ENCODE measurements at regions not wholly inside any gene's neighbourhood (a gene's known extent, or its start where the extent isn't known, plus 50 kb on each side); places are given as distances from the start of the nearest gene placed in this dataset.
"Not testable (repeated sequence)": the region's sequence is repeated elsewhere in the genome, so short reads cannot be mapped to it uniquely, and the experiment has no call there.

- not testable (repeated sequence) for TF ChIP-seq USF1 (IDR thresholded peaks at IDR 0.05; ENCODE audit: borderline replicate concordance, extremely low read length, insufficient read depth, low read depth, low read length); POLR2A (IDR thresholded peaks at IDR 0.05; ENCODE audit: low read depth, low read length); KLF5 (IDR thresholded peaks at IDR 0.05; ENCODE audit: partially characterized antibody); YY1 (IDR thresholded peaks at IDR 0.05; ENCODE audit: low read depth, low read length); NRF1 (conservative IDR thresholded peaks at IDR 0.05; ENCODE audit: low read depth, low read length); JUND (IDR thresholded peaks at IDR 0.05; ENCODE audit: low read depth, low read length); ELK1 (IDR thresholded peaks at IDR 0.05; ENCODE audit: low read depth, low read length); BCL11A (IDR thresholded peaks at IDR 0.05; ENCODE audit: low read depth, low read length); CTCF (IDR thresholded peaks at IDR 0.05 in 2 of 3, conservative IDR thresholded peaks at IDR 0.05 in 1 of 3; ENCODE audit: control insufficient read depth in 2 of 3, extremely low read depth in 1 of 3, insufficient read depth in 1 of 3, low read depth in 3 of 3, low read length in 3 of 3); SMC3 (IDR thresholded peaks at IDR 0.05; ENCODE audit: borderline replicate concordance, low read length); NFIC (IDR thresholded peaks at IDR 0.05; ENCODE audit: low read depth, low read length); ZBED1 (IDR thresholded peaks at IDR 0.05; ENCODE audit: borderline replicate concordance); POLR2AphosphoS5 (IDR thresholded peaks at IDR 0.05; ENCODE audit: low read length)
- TF ChIP-seq, protein P1, sequence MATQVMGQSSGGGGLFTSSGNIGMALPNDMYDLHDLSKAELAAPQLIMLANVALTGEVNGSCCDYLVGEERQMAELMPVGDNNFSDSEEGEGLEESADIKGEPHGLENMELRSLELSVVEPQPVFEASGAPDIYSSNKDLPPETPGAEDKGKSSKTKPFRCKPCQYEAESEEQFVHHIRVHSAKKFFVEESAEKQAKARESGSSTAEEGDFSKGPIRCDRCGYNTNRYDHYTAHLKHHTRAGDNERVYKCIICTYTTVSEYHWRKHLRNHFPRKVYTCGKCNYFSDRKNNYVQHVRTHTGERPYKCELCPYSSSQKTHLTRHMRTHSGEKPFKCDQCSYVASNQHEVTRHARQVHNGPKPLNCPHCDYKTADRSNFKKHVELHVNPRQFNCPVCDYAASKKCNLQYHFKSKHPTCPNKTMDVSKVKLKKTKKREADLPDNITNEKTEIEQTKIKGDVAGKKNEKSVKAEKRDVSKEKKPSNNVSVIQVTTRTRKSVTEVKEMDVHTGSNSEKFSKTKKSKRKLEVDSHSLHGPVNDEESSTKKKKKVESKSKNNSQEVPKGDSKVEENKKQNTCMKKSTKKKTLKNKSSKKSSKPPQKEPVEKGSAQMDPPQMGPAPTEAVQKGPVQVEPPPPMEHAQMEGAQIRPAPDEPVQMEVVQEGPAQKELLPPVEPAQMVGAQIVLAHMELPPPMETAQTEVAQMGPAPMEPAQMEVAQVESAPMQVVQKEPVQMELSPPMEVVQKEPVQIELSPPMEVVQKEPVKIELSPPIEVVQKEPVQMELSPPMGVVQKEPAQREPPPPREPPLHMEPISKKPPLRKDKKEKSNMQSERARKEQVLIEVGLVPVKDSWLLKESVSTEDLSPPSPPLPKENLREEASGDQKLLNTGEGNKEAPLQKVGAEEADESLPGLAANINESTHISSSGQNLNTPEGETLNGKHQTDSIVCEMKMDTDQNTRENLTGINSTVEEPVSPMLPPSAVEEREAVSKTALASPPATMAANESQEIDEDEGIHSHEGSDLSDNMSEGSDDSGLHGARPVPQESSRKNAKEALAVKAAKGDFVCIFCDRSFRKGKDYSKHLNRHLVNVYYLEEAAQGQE (IDR thresholded peaks at IDR 0.05; ENCODE audit: low read depth, low read length) = not testable (repeated sequence)
Measured at GRCh38 chr11:38690211-38690610, 2092.2 kb upstream of the RAG2 start.

All from GM12878 (cell line).